Parathyroid adenoma (tissue), 2 donors: ENCODE measurements at regions not wholly inside any gene's neighbourhood (a gene's known extent, or its start where the extent isn't known, plus 50 kb on each side); places are given as distances from the start of the nearest gene placed in this dataset.

ENCODE experiments used
- H2AFZ ChIP-seq: fragments of 300-600 bp; sonication (generic); one replicate; pipeline ENCODE4 v1.7.0; 2017; ENCODE audit warnings: antibody characterized with exemption, mild to moderate bottlenecking
- H3K27ac ChIP-seq: fragments of 300-600 bp; sonication (generic); one replicate; pipeline ENCODE4 v1.7.0; 2017
- H3K27me3 ChIP-seq: fragments of 300-600 bp; sonication (generic); one replicate; pipeline ENCODE4 v1.7.0; 2017; ENCODE audit warnings: low read length; ENCODE audit not compliant: control insufficient read depth, insufficient read depth
- H3K36me3 ChIP-seq: fragments of 300-600 bp; sonication (generic); one replicate; pipeline ENCODE4 v1.7.0; 2017; ENCODE audit warnings: low read length; ENCODE audit not compliant: control insufficient read depth, insufficient read depth
- H3K4me1 ChIP-seq: fragments of 300-600 bp; sonication (generic); one replicate; pipeline ENCODE4 v1.7.0; 2017; ENCODE audit warnings: control low read depth
- H3K4me2 ChIP-seq: fragments of 300-600 bp; sonication (generic); one replicate; pipeline ENCODE4 v1.7.0; 2017; ENCODE audit warnings: low read length
- H3K4me3 ChIP-seq: fragments of 300-600 bp; sonication (generic); one replicate; pipeline ENCODE4 v1.7.0; 2017; ENCODE audit warnings: low read depth, low read length
- H3K79me2 ChIP-seq: fragments of 300-600 bp; sonication (generic); one replicate; pipeline ENCODE4 v1.7.0; 2017; ENCODE audit warnings: control low read depth
- H3K9ac ChIP-seq: fragments of 300-600 bp; sonication (generic); one replicate; pipeline ENCODE4 v1.7.0; 2017; ENCODE audit warnings: mild to moderate bottlenecking
- H3K9me3 ChIP-seq: fragments of 300-600 bp; sonication (generic); one replicate; pipeline ENCODE4 v1.7.0; 2017; ENCODE audit warnings: low read length; ENCODE audit not compliant: control insufficient read depth
- CTCF ChIP-seq: fragments of 300-600 bp; sonication (generic); IDR thresholded peaks from one replicate; pipeline ENCODE4 v1.7.0; 2017; ENCODE audit warnings: antibody characterized with exemption, mild to moderate bottlenecking
- donor health status: primary hyperparathyroidism.

- H3K4me3 ChIP-seq = no peak overlapping the region
- H3K27me3 ChIP-seq = no peaks in the 10 kb centered on the region
- no peak for TF ChIP-seq CTCF
- no peak overlapping the region for H2AFZ ChIP-seq
- H3K79me2 ChIP-seq = no peaks in the 10 kb centered on the region
- H3K4me1 ChIP-seq = no peaks in the 10 kb centered on the region
- no peaks in the 10 kb centered on the region for H3K36me3 ChIP-seq
- H3K9ac ChIP-seq = no peak overlapping the region
- no peak overlapping the region for H3K4me2 ChIP-seq
- H3K27ac ChIP-seq = no peak overlapping the region
- H3K9me3 ChIP-seq = no peaks in the 10 kb centered on the region
Observed at GRCh38 chrX:39258331-39258730, 457.1 kb downstream of the MID1IP1 start.

- Histone ChIP-seq H3K36me3 (no peaks in the 10 kb centered on the region), H3K4me1 (no peaks in the 10 kb centered on the region), H3K9me3 (no peaks in the 10 kb centered on the region), H2AFZ (no peak overlapping the region), H3K27ac (no peak overlapping the region), H3K79me2 (no peaks in the 10 kb centered on the region), H3K4me3 (no peak overlapping the region), H3K27me3 (no peaks in the 10 kb centered on the region), H3K4me2 (no peak overlapping the region), H3K9ac (no peak overlapping the region)
- no peak for TF ChIP-seq CTCF
Observed at GRCh38 chrX:39260965-39261364, 459.7 kb downstream of the MID1IP1 start.

GRCh38 chrX:39261446-39262147, 460.3 kb downstream of the MID1IP1 start:
- H3K27ac ChIP-seq = no peak overlapping the region
- no peaks in the 10 kb centered on the region for H3K36me3 ChIP-seq

GRCh38 chrX:39262641-39263040, 461.4 kb downstream of the MID1IP1 start:
- Histone ChIP-seq H3K36me3 (no peaks in the 10 kb centered on the region), H3K4me1 (no peaks in the 10 kb centered on the region), H3K79me2 (no peaks in the 10 kb centered on the region), H3K9ac (no peak overlapping the region), H3K27ac (no peak overlapping the region), H3K27me3 (no peaks in the 10 kb centered on the region), H3K4me2 (no peak overlapping the region), H3K9me3 (no peaks in the 10 kb centered on the region), H2AFZ (no peak overlapping the region), H3K4me3 (no peak overlapping the region)
- no peak for TF ChIP-seq CTCF

More at GRCh38 chrX:39261446-39262147, 460.3 kb downstream of the MID1IP1 start:
- Histone ChIP-seq H3K27me3 (no peaks in the 10 kb centered on the region), H3K9ac (no peak overlapping the region), H3K4me3 (no peak overlapping the region), H3K9me3 (no peaks in the 10 kb centered on the region), H3K79me2 (no peaks in the 10 kb centered on the region), H3K4me1 (no peaks in the 10 kb centered on the region), H3K4me2 (no peak overlapping the region), H2AFZ (no peak overlapping the region)
- TF ChIP-seq CTCF = peak; percentile 28

GRCh38 chrX:39264023-39264422, 462.8 kb downstream of the MID1IP1 start:
- Histone ChIP-seq H3K4me3 (no peak overlapping the region), H3K9ac (no peak overlapping the region), H3K9me3 (no peaks in the 10 kb centered on the region), H3K4me1 (no peaks in the 10 kb centered on the region), H2AFZ (no peak overlapping the region), H3K36me3 (no peaks in the 10 kb centered on the region), H3K79me2 (no peaks in the 10 kb centered on the region), H3K27me3 (no peaks in the 10 kb centered on the region), H3K4me2 (no peak overlapping the region), H3K27ac (no peak overlapping the region)
- TF ChIP-seq CTCF = no peak
